ENCODE measurements at regions not wholly inside any gene's neighbourhood (a gene's known extent, or its start where the extent isn't known, plus 50 kb on each side); places are given as distances from the start of the nearest gene placed in this dataset.

DNA sequence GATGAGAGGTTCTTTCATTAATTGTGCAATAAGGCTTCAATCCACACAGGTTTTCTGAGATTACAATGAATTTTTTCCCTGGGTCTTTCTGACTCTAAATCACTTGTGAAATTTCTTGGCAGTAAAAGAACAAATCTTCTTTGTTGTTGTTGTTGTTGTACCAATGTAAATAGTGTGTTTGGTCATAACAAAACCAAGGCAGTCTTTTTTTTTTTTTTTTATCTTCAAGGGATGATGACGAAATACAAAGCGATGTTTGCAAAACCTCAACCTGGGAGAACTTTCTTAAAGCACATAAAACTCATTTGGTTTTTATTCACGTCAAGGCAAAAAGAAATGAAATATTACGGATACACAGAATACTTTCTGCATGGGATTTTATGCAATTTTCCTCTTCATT lies 462.0 kb downstream of the LIG4 start:
- no peak overlapping the region for H3K4me3 ChIP-seq
- no peak for ATAC-seq (ENCODE audit: insufficient number of reproducible peaks, low FRiP score, low read depth)

DNA sequence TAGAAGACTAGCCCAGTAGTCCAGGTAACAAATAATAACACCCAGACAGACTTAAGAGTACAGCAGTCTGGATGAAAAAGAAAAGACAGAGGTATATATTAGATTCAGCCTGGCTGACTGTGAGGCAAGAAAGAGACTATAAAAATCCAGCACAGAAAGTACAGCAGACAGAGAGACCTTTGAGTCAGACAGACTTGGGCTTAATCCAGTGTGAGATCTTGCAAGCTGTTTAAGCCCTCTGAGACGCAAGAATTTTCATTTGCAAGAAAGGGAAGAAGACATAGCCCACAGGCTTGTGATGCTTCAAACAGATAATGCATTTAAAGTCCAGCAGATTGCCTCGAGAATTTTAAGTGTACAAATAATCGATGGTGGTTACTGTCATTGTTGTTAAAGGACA lies 471.4 kb downstream of the LIG4 start:
- ATAC-seq (ENCODE audit: insufficient number of reproducible peaks, low FRiP score, low read depth) = no peak

More for the DNA sequence above, 462.0 kb downstream of the LIG4 start:
- Histone ChIP-seq H3K27me3 (replicated peaks; ENCODE audit: insufficient read depth) (no peaks in the 10 kb centered on the region), H3K4me1 (ENCODE audit: control insufficient read depth in 1 of 2, low read depth in 2 of 2) (no peaks in the 10 kb centered on the region), H3K9me3 (no peaks in the 10 kb centered on the region), H3K36me3 (no peaks in the 10 kb centered on the region), H3K27ac (no peak overlapping the region)
- no peak for DNase-seq (ENCODE audit: low spot score)
- TF ChIP-seq, protein P1, sequence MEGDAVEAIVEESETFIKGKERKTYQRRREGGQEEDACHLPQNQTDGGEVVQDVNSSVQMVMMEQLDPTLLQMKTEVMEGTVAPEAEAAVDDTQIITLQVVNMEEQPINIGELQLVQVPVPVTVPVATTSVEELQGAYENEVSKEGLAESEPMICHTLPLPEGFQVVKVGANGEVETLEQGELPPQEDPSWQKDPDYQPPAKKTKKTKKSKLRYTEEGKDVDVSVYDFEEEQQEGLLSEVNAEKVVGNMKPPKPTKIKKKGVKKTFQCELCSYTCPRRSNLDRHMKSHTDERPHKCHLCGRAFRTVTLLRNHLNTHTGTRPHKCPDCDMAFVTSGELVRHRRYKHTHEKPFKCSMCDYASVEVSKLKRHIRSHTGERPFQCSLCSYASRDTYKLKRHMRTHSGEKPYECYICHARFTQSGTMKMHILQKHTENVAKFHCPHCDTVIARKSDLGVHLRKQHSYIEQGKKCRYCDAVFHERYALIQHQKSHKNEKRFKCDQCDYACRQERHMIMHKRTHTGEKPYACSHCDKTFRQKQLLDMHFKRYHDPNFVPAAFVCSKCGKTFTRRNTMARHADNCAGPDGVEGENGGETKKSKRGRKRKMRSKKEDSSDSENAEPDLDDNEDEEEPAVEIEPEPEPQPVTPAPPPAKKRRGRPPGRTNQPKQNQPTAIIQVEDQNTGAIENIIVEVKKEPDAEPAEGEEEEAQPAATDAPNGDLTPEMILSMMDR (IDR thresholded peaks at IDR 0.05) = no peak

DNA sequence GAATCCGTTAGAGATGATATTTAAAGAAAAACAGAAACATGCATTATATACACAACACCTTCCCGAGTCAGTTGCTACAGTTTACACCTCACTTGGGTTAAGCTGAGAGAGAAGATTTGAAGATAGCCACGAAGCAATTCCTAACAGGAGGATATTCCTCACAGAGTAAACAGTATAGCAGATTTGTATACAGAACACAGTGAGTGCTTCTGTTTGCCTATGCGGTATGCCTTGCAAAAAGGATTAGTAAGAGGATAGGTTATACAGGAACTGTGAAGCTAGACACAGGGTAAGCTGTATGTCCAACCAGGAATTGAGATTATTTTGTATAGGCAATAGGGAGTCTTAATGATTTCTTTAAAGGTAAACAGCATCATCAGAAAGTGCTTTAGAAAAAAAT lies 471.8 kb downstream of the LIG4 start:
- ATAC-seq (ENCODE audit: insufficient number of reproducible peaks, low FRiP score, low read depth) (no peak), DNase-seq (ENCODE audit: low spot score) (no peak)
- H3K27me3 ChIP-seq (replicated peaks; ENCODE audit: insufficient read depth) = no peaks in the 10 kb centered on the region
- no peaks in the 10 kb centered on the region for H3K9me3 ChIP-seq
- no peak overlapping the region for H3K27ac ChIP-seq
- H3K36me3 ChIP-seq = no peaks in the 10 kb centered on the region
- no peaks in the 10 kb centered on the region for H3K4me1 ChIP-seq (ENCODE audit: control insufficient read depth in 1 of 2, low read depth in 2 of 2)
- TF ChIP-seq, protein P1 (IDR thresholded peaks at IDR 0.05) = no peak
- H3K4me3 ChIP-seq = no peak overlapping the region

More for the DNA sequence above, 471.4 kb downstream of the LIG4 start:
- H3K4me1 ChIP-seq (ENCODE audit: control insufficient read depth in 1 of 2, low read depth in 2 of 2) = no peaks in the 10 kb centered on the region
- no peaks in the 10 kb centered on the region for H3K36me3 ChIP-seq
- H3K9me3 ChIP-seq = no peaks in the 10 kb centered on the region
- TF ChIP-seq, protein P1 (IDR thresholded peaks at IDR 0.05) = no peak
- no peak overlapping the region for H3K27ac ChIP-seq
- no peak overlapping the region for H3K4me3 ChIP-seq
- no peaks in the 10 kb centered on the region for H3K27me3 ChIP-seq (replicated peaks; ENCODE audit: insufficient read depth)
- no peak for DNase-seq (ENCODE audit: low spot score)

DNA sequence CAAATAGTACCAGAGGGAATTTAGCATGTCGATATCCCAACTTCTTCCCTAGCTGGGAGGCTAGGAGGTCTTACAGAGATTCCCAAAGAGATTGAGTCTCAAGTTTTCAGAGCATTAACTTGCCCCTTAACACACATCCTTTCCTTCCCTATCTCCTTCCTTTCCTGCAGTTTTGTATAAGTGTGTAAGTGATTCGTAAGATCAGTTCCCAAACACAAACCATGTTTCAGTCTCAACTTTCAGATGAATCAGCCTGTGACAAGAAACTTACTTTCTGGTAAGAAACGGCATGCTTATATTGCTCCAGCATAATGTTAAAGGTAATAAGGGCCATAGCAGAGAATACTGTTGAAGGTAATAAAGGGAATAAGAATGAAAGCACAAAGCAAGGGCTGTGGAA lies 472.2 kb downstream of the LIG4 start:
- Histone ChIP-seq H3K27ac (no peak overlapping the region), H3K27me3 (replicated peaks; ENCODE audit: insufficient read depth) (no peaks in the 10 kb centered on the region), H3K4me3 (no peak overlapping the region), H3K9me3 (no peaks in the 10 kb centered on the region), H3K4me1 (ENCODE audit: control insufficient read depth in 1 of 2, low read depth in 2 of 2) (no peaks in the 10 kb centered on the region), H3K36me3 (no peaks in the 10 kb centered on the region)
- TF ChIP-seq, protein P1 (IDR thresholded peaks at IDR 0.05) = no peak
- ATAC-seq (ENCODE audit: insufficient number of reproducible peaks, low FRiP score, low read depth) (no peak), DNase-seq (ENCODE audit: low spot score) (no peak)

DNA sequence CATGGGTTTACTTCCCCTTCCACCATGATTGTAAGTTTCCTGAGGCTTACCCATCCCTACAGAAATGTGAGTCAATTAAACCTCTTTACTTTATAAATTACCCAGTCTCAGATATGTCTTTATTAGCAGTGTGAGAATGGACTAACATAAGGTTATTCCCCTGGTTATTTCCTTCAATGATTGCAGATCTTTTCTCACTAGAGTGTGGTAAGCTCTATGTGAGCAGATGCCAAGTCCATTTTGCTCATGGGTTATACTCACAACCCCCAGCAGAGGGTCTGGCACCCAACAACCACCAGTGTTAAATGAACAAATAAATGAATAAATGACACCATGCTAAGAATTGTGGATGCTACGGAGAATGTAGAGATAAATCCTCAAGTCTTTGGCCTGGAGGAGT lies 472.8 kb downstream of the LIG4 start:
- no peaks in the 10 kb centered on the region for H3K36me3 ChIP-seq
- H3K4me1 ChIP-seq (ENCODE audit: control insufficient read depth in 1 of 2, low read depth in 2 of 2) = no peaks in the 10 kb centered on the region
- no peak overlapping the region for H3K4me3 ChIP-seq
- no peak overlapping the region for H3K27ac ChIP-seq
- no peaks in the 10 kb centered on the region for H3K9me3 ChIP-seq
- no peak for ATAC-seq (ENCODE audit: insufficient number of reproducible peaks, low FRiP score, low read depth)
- TF ChIP-seq, protein P1 (IDR thresholded peaks at IDR 0.05) = no peak
- DNase-seq (ENCODE audit: low spot score) = no peak
- H3K27me3 ChIP-seq (replicated peaks; ENCODE audit: insufficient read depth) = no peaks in the 10 kb centered on the region
